Liver (tissue), 3 donors: ENCODE measurements at regions not wholly inside any gene's neighbourhood (a gene's known extent, or its start where the extent isn't known, plus 50 kb on each side); places are given as distances from the start of the nearest gene placed in this dataset.
A peak's percentile ranks its signal among the peaks of the same experiment; 100 is the strongest.

Source experiments
- ATF3 ChIP-seq: IDR thresholded peaks from 2 replicates; pipeline ENCODE4 v1.6.1; 2016; ENCODE audit warnings: antibody characterized with exemption
- CTCF ChIP-seq: fragments of 150-350 bp; IDR thresholded peaks from 2 replicates; pipeline ENCODE4 v1.5.1; 2017; ENCODE audit warnings: improper control_type of control experiment, low read depth, low read length; ENCODE audit not compliant: missing input control
- FOXA1 ChIP-seq: IDR thresholded peaks from 2 replicates; pipeline ENCODE4 v1.6.1; 2016; ENCODE audit warnings: antibody characterized with exemption
- JUND ChIP-seq, 2 donors: IDR thresholded peaks; 2 replicates each; pipeline ENCODE4 v1.6.1; 2016; ENCODE audit warnings: antibody characterized with exemption in 2 of 2
- RAD21 ChIP-seq, 2 donors: IDR thresholded peaks; 2 replicates each; pipeline ENCODE4 v1.6.1; 2016; ENCODE audit warnings: antibody characterized with exemption in 2 of 2, mild to moderate bottlenecking in 2 of 2
- REST ChIP-seq: IDR thresholded peaks from 2 replicates; pipeline ENCODE4 v1.6.1; 2016; ENCODE audit warnings: antibody characterized with exemption, mild to moderate bottlenecking
- ZBTB33 ChIP-seq: IDR thresholded peaks from 2 replicates; pipeline ENCODE4 v1.6.1; 2016; ENCODE audit warnings: antibody characterized with exemption
- donor health status: healthy.
- donor health status: healthy.

- no peak for TF ChIP-seq CTCF
- TF ChIP-seq REST, result no peak
- TF ChIP-seq RAD21 (IDR thresholded peaks at IDR 0.05), result peak; percentile 13 to 34
- no peak for TF ChIP-seq JUND (IDR thresholded peaks at IDR 0.05)
- TF ChIP-seq FOXA1, result no peak
- TF ChIP-seq ZBTB33, result no peak
- no peak for TF ChIP-seq ATF3
Observed at GRCh38 chr2:120543899-120544298, 191.8 kb upstream of the GLI2 start.
